DND-41 (cell line): ENCODE measurements at regions not wholly inside any gene's neighbourhood (a gene's known extent, or its start where the extent isn't known, plus 50 kb on each side); places are given as distances from the start of the nearest gene placed in this dataset.

ENCODE experiments used
- ATAC-seq: fragments of 200-7000 bp; cut with Tn5 transposase; 3 replicates; pipeline ENCODE4 v1.9.1; 2021; ENCODE audit warnings: low read depth; ENCODE audit not compliant: insufficient read depth
- DNase-seq: peaks from one replicate; pipeline ENCODE4 v3.0.0-alpha.2; 2020
- H2AFZ ChIP-seq: 2 replicates; pipeline ENCODE4 v1.6.0; 2012; ENCODE audit warnings: low read depth, low read length
- H3K27ac ChIP-seq: 2 replicates; pipeline ENCODE4 v1.5.1; 2012; ENCODE audit warnings: low read length, inconsistent platforms
- H3K27me3 ChIP-seq: fragments of 200-600 bp; sonication (generic); 2 replicates; pipeline ENCODE4 v1.6.0; 2012; ENCODE audit warnings: low read length, mild to moderate bottlenecking, inconsistent platforms; ENCODE audit not compliant: insufficient read depth, poor library complexity
- H3K36me3 ChIP-seq: 2 replicates; pipeline ENCODE4 v1.5.1; 2012; ENCODE audit warnings: low read length, inconsistent platforms; ENCODE audit not compliant: insufficient read depth
- H3K4me1 ChIP-seq: 2 replicates; pipeline ENCODE4 v1.5.1; 2012; ENCODE audit warnings: mild to moderate bottlenecking, low read length; ENCODE audit not compliant: insufficient read depth
- H3K4me2 ChIP-seq: 2 replicates; pipeline ENCODE4 v1.6.0; 2012; ENCODE audit warnings: mild to moderate bottlenecking, moderate library complexity, low read length, inconsistent platforms; ENCODE audit not compliant: insufficient read depth
- H3K4me3 ChIP-seq, 2 experiments: fragments of 200-600 bp in 1 of 2; shearing (Covaris generic) in 1 of 2; 2 replicates each; pipeline ENCODE4 v1.5.1; 2012 to 2016; ENCODE audit warnings: inconsistent platforms in 2 of 2, low read length in 2 of 2, mild to moderate bottlenecking in 2 of 2, low read depth in 1 of 2, moderate library complexity in 1 of 2
- H3K79me2 ChIP-seq: 2 replicates; pipeline ENCODE4 v1.6.0; 2012; ENCODE audit warnings: low read length, inconsistent platforms; ENCODE audit not compliant: insufficient read depth
- H3K9ac ChIP-seq: 2 replicates; pipeline ENCODE4 v1.6.0; 2012; ENCODE audit warnings: low read depth, mild to moderate bottlenecking, inconsistent platforms, low read length, moderate library complexity
- H3K9me3 ChIP-seq: 2 replicates; pipeline ENCODE4 v1.5.1; 2012; ENCODE audit warnings: low read length, moderate library complexity, mild to moderate bottlenecking, inconsistent platforms; ENCODE audit not compliant: insufficient read depth, severe bottlenecking
- H4K20me1 ChIP-seq: 2 replicates; pipeline ENCODE4 v1.6.0; 2012; ENCODE audit warnings: low read length; ENCODE audit not compliant: insufficient read depth
- CTCF ChIP-seq: IDR thresholded peaks from 2 replicates; pipeline ENCODE4 v1.5.1; 2012; ENCODE audit warnings: borderline replicate concordance, low read length, moderate library complexity, mild to moderate bottlenecking; ENCODE audit not compliant: poor library complexity, severe bottlenecking; ENCODE audit errors: extremely low read depth
- EZH2 ChIP-seq: IDR thresholded peaks from 3 replicates; pipeline ENCODE4 v1.6.1; 2012; ENCODE audit warnings: borderline replicate concordance, low read depth, mild to moderate bottlenecking, moderate library complexity, low read length, inconsistent platforms; ENCODE audit not compliant: severe bottlenecking

DNA sequence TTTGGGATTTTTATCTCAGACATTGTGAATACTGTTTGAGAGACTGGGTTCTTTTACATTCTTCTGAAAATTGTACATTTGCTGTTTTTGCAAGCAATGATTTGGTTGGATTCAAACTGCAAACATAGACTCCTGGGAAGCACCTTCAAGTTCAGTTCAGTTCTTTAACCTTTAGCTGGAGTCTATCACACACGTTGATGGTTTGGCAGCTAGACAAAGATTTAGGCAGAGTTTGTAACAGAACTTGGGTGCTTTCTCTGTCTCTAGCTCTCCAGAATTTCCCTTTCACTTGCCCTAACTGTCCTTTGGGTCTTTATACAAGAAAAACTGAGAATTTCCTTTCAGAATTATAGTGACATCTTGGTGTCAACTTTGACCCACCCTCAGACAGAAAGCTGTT lies 556.6 kb downstream of the DIAPH3 start:
- ATAC-seq (no peak), DNase-seq (no peak)
- TF ChIP-seq EZH2 = no peak
- no peak for TF ChIP-seq CTCF
- Histone ChIP-seq H3K9ac (no peak overlapping the region), H3K27ac (no peak overlapping the region), H3K4me2 (no peak overlapping the region), H2AFZ (no peak overlapping the region), H3K79me2 (no peaks in the 10 kb centered on the region), H3K4me1 (no peaks in the 10 kb centered on the region), H4K20me1 (no peaks in the 10 kb centered on the region), H3K36me3 (no peaks in the 10 kb centered on the region), H3K27me3 (no peaks in the 10 kb centered on the region), H3K4me3 (no peak overlapping the region), H3K9me3 (no peaks in the 10 kb centered on the region)

DNA sequence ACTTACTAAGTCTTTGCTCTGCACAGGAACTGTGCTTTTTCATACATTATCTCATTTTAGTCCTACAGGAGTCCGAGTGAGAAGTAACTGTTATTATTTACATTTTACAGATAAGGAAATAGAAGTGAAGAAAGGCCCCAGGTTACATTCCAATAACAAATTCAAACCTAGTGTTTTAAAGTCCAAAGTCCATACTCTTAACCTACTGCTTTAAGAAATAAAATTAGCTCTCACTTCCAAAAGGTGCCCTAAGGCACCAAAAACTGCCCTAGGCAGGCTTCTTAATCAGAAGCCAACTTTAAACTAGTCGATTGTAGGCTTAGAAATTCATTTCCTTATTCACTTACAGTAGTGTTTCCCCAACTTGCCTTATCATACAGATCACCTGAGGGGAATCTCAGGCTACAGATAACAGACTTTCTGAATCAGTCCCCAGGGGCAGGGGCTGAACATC lies 555.9 kb downstream of the DIAPH3 start:
- H3K27me3 ChIP-seq = no peaks in the 10 kb centered on the region
- H4K20me1 ChIP-seq = no peaks in the 10 kb centered on the region
- H3K4me2 ChIP-seq = no peak overlapping the region
- no peak overlapping the region for H3K27ac ChIP-seq
- DNase-seq (no peak), ATAC-seq (no peak)
- H2AFZ ChIP-seq = no peak overlapping the region
- H3K9me3 ChIP-seq = no peaks in the 10 kb centered on the region
- H3K4me1 ChIP-seq = no peaks in the 10 kb centered on the region
- TF ChIP-seq CTCF (no peak), EZH2 (no peak)
- H3K79me2 ChIP-seq = no peaks in the 10 kb centered on the region
- no peak overlapping the region for H3K9ac ChIP-seq
- H3K4me3 ChIP-seq = no peak overlapping the region
- no peaks in the 10 kb centered on the region for H3K36me3 ChIP-seq

GRCh38 chr13:59609421-59609820 lies 554.3 kb downstream of the DIAPH3 start:
- Histone ChIP-seq H3K9me3 (no peaks in the 10 kb centered on the region), H3K27me3 (no peaks in the 10 kb centered on the region), H3K9ac (no peak overlapping the region), H3K4me3 (no peak overlapping the region), H3K79me2 (no peaks in the 10 kb centered on the region), H2AFZ (no peak overlapping the region), H3K4me1 (no peaks in the 10 kb centered on the region), H4K20me1 (no peaks in the 10 kb centered on the region), H3K27ac (no peak overlapping the region), H3K36me3 (no peaks in the 10 kb centered on the region), H3K4me2 (no peak overlapping the region)
- DNase-seq (no peak), ATAC-seq (no peak)
- TF ChIP-seq CTCF = no peak
- TF ChIP-seq EZH2 = no peak
